K562 (cell line): ENCODE measurements at regions not wholly inside any gene's neighbourhood (a gene's known extent, or its start where the extent isn't known, plus 50 kb on each side); places are given as distances from the start of the nearest gene placed in this dataset.

Experiments
- ATAC-seq: fragments of 200-7000 bp; cut with Tn5 transposase; 3 replicates; pipeline ENCODE4 v1.9.1; 2020; ENCODE audit warnings: moderate library complexity
- BruUV-seq: library from RNA; stranded (reverse); fragments of 400-500 nt; replicated peaks from 2 replicates; lab custom pipeline; 2021; lab: Mats Ljungman, UMichigan
- CTCF ChIA-PET: fragments of 300-600 bp; formaldehyde crosslinking; extraction: SDS; loops from one replicate; lab custom pipeline; 2021; ENCODE audit warnings: low intra/inter-chr PET ratio; lab: Yijun Ruan, JAX
- POLR2A ChIA-PET: fragments of 300-600, 350-650 bp; sonication (Branson Sonifier 250); formaldehyde crosslinking; extraction: SDS; loops from one replicate; lab custom pipeline; 2021; ENCODE audit warnings: antibody characterized with exemption, inconsistent platforms; lab: Yijun Ruan, JAX
- DNase-seq, 4 experiments: peaks; one replicate each; pipeline versions ENCODE4 v3.0.0 to v3.0.0-alpha.2; 2011 to 2018; ENCODE audit warnings: low spot score in 3 of 4, mixed read lengths in 3 of 4; ENCODE audit errors: extremely low read depth in 1 of 4
- FAIRE-seq: peaks from 2 replicates; lab custom pipeline; 2011; peaks lifted over from hg19 to GRCh38; lab: Jason Lieb, UNC
- H2AFZ ChIP-seq: 2 replicates; pipeline ENCODE4 v1.6.0; 2011; ENCODE audit warnings: low read depth, low read length, control low read depth, inconsistent platforms
- H3K27ac ChIP-seq: fragments of 200-600 bp; 3 replicates; pipeline ENCODE4 v1.8.0; 2011; ENCODE audit warnings: low read depth, mild to moderate bottlenecking, control low read depth, inconsistent platforms, low read length, moderate library complexity, mixed read lengths; ENCODE audit errors: extremely low read depth
- H3K27me3 ChIP-seq, 2 experiments: fragments of 300-600 bp in 1 of 2; 2 replicates in 1 of 2; 3 replicates in 1 of 2; pipeline versions ENCODE4 v1.6.0 to v1.8.0; 2011; ENCODE audit warnings: inconsistent platforms in 2 of 2, low read length in 2 of 2, mild to moderate bottlenecking in 1 of 2, mixed read lengths in 1 of 2, moderate library complexity in 1 of 2; ENCODE audit not compliant: control insufficient read depth in 2 of 2, insufficient read depth in 2 of 2
- H3K36me3 ChIP-seq: fragments of 300-600 bp; 3 replicates; pipeline ENCODE4 v1.8.0; 2011; ENCODE audit warnings: mild to moderate bottlenecking, low read length, inconsistent platforms; ENCODE audit not compliant: control insufficient read depth, insufficient read depth
- H3K4me1 ChIP-seq, 2 experiments: fragments of 200-600 bp in 1 of 2; replicated peaks in 1 of 2; 2 replicates in 1 of 2; 3 replicates in 1 of 2; pipeline versions ENCODE4 v1.5.1 to v1.8.0; 2011; ENCODE audit warnings: inconsistent platforms in 2 of 2, low read length in 2 of 2, mild to moderate bottlenecking in 1 of 2, mixed read lengths in 1 of 2, moderate library complexity in 1 of 2; ENCODE audit not compliant: control insufficient read depth in 2 of 2, insufficient read depth in 2 of 2
- H3K4me2 ChIP-seq: 2 replicates; pipeline ENCODE4 v1.6.1; 2011; ENCODE audit warnings: low read length, control low read depth, inconsistent platforms, mixed read lengths; ENCODE audit not compliant: insufficient read depth
- H3K4me3 ChIP-seq: fragments of 200-600 bp; sonication (generic), shearing (Covaris generic); 2 replicates; pipeline ENCODE4 v1.5.1; 2016; ENCODE audit warnings: control low read depth, inconsistent platforms
- H3K79me2 ChIP-seq: fragments of 200-600 bp; 3 replicates; pipeline ENCODE4 v1.8.0; 2011; ENCODE audit warnings: low read length, inconsistent platforms; ENCODE audit not compliant: control insufficient read depth, insufficient read depth
- H3K9ac ChIP-seq, 2 experiments: 2 replicates each; pipeline versions ENCODE4 v1.6.0 to v1.6.1; 2011; ENCODE audit warnings: low read depth in 2 of 2, low read length in 2 of 2, control low read depth in 1 of 2, inconsistent platforms in 1 of 2, mild to moderate bottlenecking in 1 of 2, mixed read lengths in 1 of 2; ENCODE audit not compliant: insufficient read depth in 1 of 2
- H3K9me1 ChIP-seq: one replicate; pipeline ENCODE4 v1.6.0; 2011; ENCODE audit warnings: inconsistent platforms, mild to moderate bottlenecking, low read length, moderate library complexity; ENCODE audit not compliant: control insufficient read depth, insufficient read depth
- H3K9me3 ChIP-seq: replicated peaks from 2 replicates; pipeline ENCODE4 v1.5.1; 2011; ENCODE audit warnings: low read depth, low read length, inconsistent platforms; ENCODE audit not compliant: control insufficient read depth, insufficient read depth
- H4K20me1 ChIP-seq: replicated peaks from 2 replicates; pipeline ENCODE4 v1.6.1; 2011; ENCODE audit warnings: low read length, inconsistent platforms, mixed read lengths; ENCODE audit not compliant: control insufficient read depth, insufficient read depth
- ADNP ChIP-seq: fragments of 200-800 bp; sonication (Bioruptor generic); IDR thresholded peaks from 2 replicates; pipeline ENCODE4 v1.6.1; 2016; ENCODE audit warnings: missing genetic modification characterization, missing compliant biosample characterization
- BCOR ChIP-seq: fragments of 450-650 bp; IDR thresholded peaks from 2 replicates; pipeline ENCODE4 v1.6.1; 2016
- BRCA1 ChIP-seq, 2 experiments: fragments of 450-650 bp in 1 of 2; sonication (generic) in 1 of 2; formaldehyde crosslinking in 1 of 2; IDR thresholded peaks; 2 replicates each; pipeline versions ENCODE4 v1.5.0 to v1.6.1; 2017 to 2020; ENCODE audit warnings: mild to moderate bottlenecking in 1 of 2, missing genetic modification reagents in 1 of 2
- HNRNPUL1 ChIP-seq: fragments of 200-400 bp; formaldehyde crosslinking; IDR thresholded peaks from 2 replicates; pipeline ENCODE4 v1.6.1; 2017; ENCODE audit warnings: low read length
- POLR2H ChIP-seq: IDR thresholded peaks from 2 replicates; pipeline ENCODE4 v1.6.1; 2016; ENCODE audit warnings: missing genetic modification characterization, low read depth, mild to moderate bottlenecking, control low read depth, missing compliant biosample characterization, moderate library complexity
- RBM25 ChIP-seq: fragments of 200-400 bp; formaldehyde crosslinking; IDR thresholded peaks from 2 replicates; pipeline ENCODE4 v1.6.1; 2018; ENCODE audit warnings: low read length, low read depth, moderate library complexity; ENCODE audit not compliant: severe bottlenecking
- ZFP36 ChIP-seq: fragments of 150-350 bp; IDR thresholded peaks from 2 replicates; pipeline ENCODE4 v1.6.1; 2018; ENCODE audit warnings: low read length, low read depth; ENCODE audit not compliant: partially characterized antibody
- ZNF398 ChIP-seq: fragments of 250-450 bp; sonication (Bioruptor Pico); IDR thresholded peaks from 2 replicates; pipeline ENCODE4 v1.8.0; 2021; ENCODE audit warnings: moderate library complexity, mild to moderate bottlenecking, inconsistent platforms
- WGBS: fragments of 100-300 bp; shearing (Covaris generic); methylation state at CpG from one replicate; pipeline ENCODE4 v1.1.6; 2016; ENCODE audit warnings: low coverage, mixed read lengths; ENCODE audit not compliant: insufficient coverage; ENCODE audit errors: missing lambda C conversion rate; 5-methylcytosine and 5-hydroxymethylcytosine counted together
- in situ Hi-C: fragments of 300-500 bp; cut with MboI; formaldehyde crosslinking; loops from 4 replicates; pipeline ENCODE4 v1.15.0; 2018; ENCODE audit warnings: inconsistent platforms, mixed read lengths
- intact Hi-C: fragments of 100-400 bp; cut with micrococcal nuclease; formaldehyde crosslinking; loops from 2 replicates; pipeline ENCODE4 v1.14.2; 2022

- no peak overlapping the region for H3K4me2 ChIP-seq
- CTCF ChIA-PET: no interaction called here
- ATAC-seq: no peak
- intact Hi-C loops: no loop called here
- TF ChIP-seq RBM25: peak; percentile 92
- no peak for TF ChIP-seq ZNF398 (CRISPR knock-in tag)
- peak; percentile 49; the same call in 1 of the 2 replicates for TF ChIP-seq ADNP (tag)
- peak; percentile 72 for TF ChIP-seq ZFP36
- peak; percentile 56; the same call in 1 of the 2 replicates for TF ChIP-seq BCOR
- TF ChIP-seq BRCA1 (IDR thresholded peaks at IDR 0.05): no peak
- TF ChIP-seq BRCA1 (CRISPR knock-in tag; IDR thresholded peaks at IDR 0.05): no peak
- peak; percentile 43; the same call in 1 of the 2 replicates for TF ChIP-seq POLR2H (tag)
- no peak for TF ChIP-seq HNRNPUL1
- H3K9me3 ChIP-seq: no peaks in the 10 kb centered on the region
- no peaks in the 10 kb centered on the region for H4K20me1 ChIP-seq
- H3K4me1 ChIP-seq: no peaks in the 10 kb centered on the region
- H3K27me3 ChIP-seq: no peaks in the 10 kb centered on the region
- H3K4me3 ChIP-seq: no peak overlapping the region
- H3K79me2 ChIP-seq: no peaks in the 10 kb centered on the region
- no peaks in the 10 kb centered on the region for H3K36me3 ChIP-seq
- POLR2A ChIA-PET: interaction anchor here (1.1 to 1.4 kb wide), 2 partner anchors 9 kb away, joined by 4 read pairs; no protein-coding TSS in a partner anchor
- no peak overlapping the region for H3K9ac ChIP-seq
- FAIRE-seq: no peak
- H2AFZ ChIP-seq: no peak overlapping the region
- H3K9me1 ChIP-seq: no peaks in the 10 kb centered on the region
- BruUV-seq: no TSS peak
- in situ Hi-C loops: no loop called here
- DNase-seq: no peak
- WGBS: 65% methylated on average over 2 of the region's 2 CpGs
- no peak overlapping the region for H3K27ac ChIP-seq
Measured at GRCh38 chr7:106802589-106802988, 62.5 kb upstream of the PIK3CG start.
